ENCODE measurements at regions not wholly inside any gene's neighbourhood (a gene's known extent, or its start where the extent isn't known, plus 50 kb on each side); places are given as distances from the start of the nearest gene placed in this dataset.

- TF ChIP-seq, protein P1, sequence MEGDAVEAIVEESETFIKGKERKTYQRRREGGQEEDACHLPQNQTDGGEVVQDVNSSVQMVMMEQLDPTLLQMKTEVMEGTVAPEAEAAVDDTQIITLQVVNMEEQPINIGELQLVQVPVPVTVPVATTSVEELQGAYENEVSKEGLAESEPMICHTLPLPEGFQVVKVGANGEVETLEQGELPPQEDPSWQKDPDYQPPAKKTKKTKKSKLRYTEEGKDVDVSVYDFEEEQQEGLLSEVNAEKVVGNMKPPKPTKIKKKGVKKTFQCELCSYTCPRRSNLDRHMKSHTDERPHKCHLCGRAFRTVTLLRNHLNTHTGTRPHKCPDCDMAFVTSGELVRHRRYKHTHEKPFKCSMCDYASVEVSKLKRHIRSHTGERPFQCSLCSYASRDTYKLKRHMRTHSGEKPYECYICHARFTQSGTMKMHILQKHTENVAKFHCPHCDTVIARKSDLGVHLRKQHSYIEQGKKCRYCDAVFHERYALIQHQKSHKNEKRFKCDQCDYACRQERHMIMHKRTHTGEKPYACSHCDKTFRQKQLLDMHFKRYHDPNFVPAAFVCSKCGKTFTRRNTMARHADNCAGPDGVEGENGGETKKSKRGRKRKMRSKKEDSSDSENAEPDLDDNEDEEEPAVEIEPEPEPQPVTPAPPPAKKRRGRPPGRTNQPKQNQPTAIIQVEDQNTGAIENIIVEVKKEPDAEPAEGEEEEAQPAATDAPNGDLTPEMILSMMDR (IDR thresholded peaks at IDR 0.05; ENCODE audit: low read depth, low read length), result no peak
- no peak for TF ChIP-seq EZH2phosphoT487 (IDR thresholded peaks at IDR 0.05; ENCODE audit: low read depth)
These were observed 354.4 kb upstream of the MKI67 start for GRCh38 chr10:128480601-128481000.

All from OCI-LY3 (cell line).